ENCODE measurements at regions not wholly inside any gene's neighbourhood (a gene's known extent, or its start where the extent isn't known, plus 50 kb on each side); places are given as distances from the start of the nearest gene placed in this dataset.
"Not testable (repeated sequence)": the region's sequence is repeated elsewhere in the genome, so short reads cannot be mapped to it uniquely, and the experiment has no call there.

GRCh38 chr2:175847128-175847527 lies 154.9 kb downstream of the LNPK start:
- DNase-seq, result no peak
- no peak overlapping the region for H3K4me3 Mint-ChIP-seq
- no peaks in the 10 kb centered on the region for H3K4me1 Mint-ChIP-seq (ENCODE audit: low read depth)
- no peak for ATAC-seq
- no peaks in the 10 kb centered on the region for H3K9me3 Mint-ChIP-seq (ENCODE audit: insufficient read depth)
- no peak overlapping the region for H3K27ac Mint-ChIP-seq
- ChIA-PET POLR2A (no interaction called here), CTCF (no interaction called here)
- no peaks in the 10 kb centered on the region for H3K27me3 Mint-ChIP-seq (ENCODE audit: low read depth)
- no peaks in the 10 kb centered on the region for H3K36me3 Mint-ChIP-seq (ENCODE audit: low read depth)

GRCh38 chr2:175844169-175844568 lies 157.9 kb downstream of the LNPK start:
- Mint-ChIP-seq H3K4me3 (no peak overlapping the region), H3K27ac (no peak overlapping the region), H3K4me1 (ENCODE audit: low read depth) (no peaks in the 10 kb centered on the region), H3K9me3 (ENCODE audit: insufficient read depth) (no peaks in the 10 kb centered on the region), H3K36me3 (ENCODE audit: low read depth) (no peaks in the 10 kb centered on the region), H3K27me3 (ENCODE audit: low read depth) (peaks cover 3% of the 10 kb centered on the region)
- ChIA-PET CTCF (no interaction called here), POLR2A (no interaction called here)
- no peak for DNase-seq
- ATAC-seq, result no peak

GRCh38 chr2:175843625-175844024 lies 158.4 kb downstream of the LNPK start:
- ChIA-PET POLR2A (no interaction called here), CTCF (no interaction called here)
- H3K4me3 Mint-ChIP-seq, result no peak overlapping the region
- no peaks in the 10 kb centered on the region for H3K36me3 Mint-ChIP-seq (ENCODE audit: low read depth)
- no peaks in the 10 kb centered on the region for H3K4me1 Mint-ChIP-seq (ENCODE audit: low read depth)
- no peak overlapping the region for H3K27ac Mint-ChIP-seq
- H3K9me3 Mint-ChIP-seq (ENCODE audit: insufficient read depth), result no peaks in the 10 kb centered on the region
- ATAC-seq (no peak), DNase-seq (no peak)
- peaks cover 4% of the 10 kb centered on the region for H3K27me3 Mint-ChIP-seq (ENCODE audit: low read depth)

- CTCF ChIA-PET, result no interaction called here
- POLR2A ChIA-PET, result no interaction called here
- no peak for DNase-seq
- no peak overlapping the region for H3K27ac Mint-ChIP-seq
- H3K9me3 Mint-ChIP-seq (ENCODE audit: insufficient read depth), result no peaks in the 10 kb centered on the region
- no peak overlapping the region for H3K4me3 Mint-ChIP-seq
- H3K27me3 Mint-ChIP-seq (ENCODE audit: low read depth), result peaks cover 6% of the 10 kb centered on the region
- no peak for ATAC-seq
- no peaks in the 10 kb centered on the region for H3K36me3 Mint-ChIP-seq (ENCODE audit: low read depth)
- H3K4me1 Mint-ChIP-seq (ENCODE audit: low read depth), result no peaks in the 10 kb centered on the region
These were observed 159.1 kb downstream of the LNPK start for GRCh38 chr2:175842996-175843395.

GRCh38 chr2:175840765-175841164 lies 161.3 kb downstream of the LNPK start:
- H3K27me3 Mint-ChIP-seq (ENCODE audit: low read depth); CTCF ChIA-PET; H3K4me3 Mint-ChIP-seq; H3K27ac Mint-ChIP-seq; DNase-seq; H3K9me3 Mint-ChIP-seq (ENCODE audit: insufficient read depth); ATAC-seq; H3K36me3 Mint-ChIP-seq (ENCODE audit: low read depth); POLR2A ChIA-PET; H3K4me1 Mint-ChIP-seq (ENCODE audit: low read depth): not testable (repeated sequence)

GRCh38 chr2:175840256-175840655 lies 161.8 kb downstream of the LNPK start:
- POLR2A ChIA-PET, result no interaction called here
- Mint-ChIP-seq H3K36me3 (ENCODE audit: low read depth) (no peaks in the 10 kb centered on the region), H3K4me1 (ENCODE audit: low read depth) (no peaks in the 10 kb centered on the region), H3K4me3 (no peak overlapping the region), H3K27me3 (ENCODE audit: low read depth) (peaks cover 9% of the 10 kb centered on the region), H3K27ac (no peak overlapping the region), H3K9me3 (ENCODE audit: insufficient read depth) (no peaks in the 10 kb centered on the region)
- ATAC-seq (no peak), DNase-seq (no peak)
- CTCF ChIA-PET, result no interaction called here

- peaks cover 9% of the 10 kb centered on the region for H3K27me3 Mint-ChIP-seq (ENCODE audit: low read depth)
- H3K9me3 Mint-ChIP-seq (ENCODE audit: insufficient read depth), result no peaks in the 10 kb centered on the region
- no peak overlapping the region for H3K4me3 Mint-ChIP-seq
- ChIA-PET CTCF (no interaction called here), POLR2A (no interaction called here)
- H3K27ac Mint-ChIP-seq, result no peak overlapping the region
- ATAC-seq, result no peak
- no peaks in the 10 kb centered on the region for H3K4me1 Mint-ChIP-seq (ENCODE audit: low read depth)
- no peaks in the 10 kb centered on the region for H3K36me3 Mint-ChIP-seq (ENCODE audit: low read depth)
- no peak for DNase-seq
These were observed 163.1 kb downstream of the LNPK start for GRCh38 chr2:175838979-175839378.

- no peak for ATAC-seq
- no peak overlapping the region for H3K4me3 Mint-ChIP-seq
- H3K27me3 Mint-ChIP-seq (ENCODE audit: low read depth), result peaks cover 11% of the 10 kb centered on the region
- POLR2A ChIA-PET, result no interaction called here
- CTCF ChIA-PET, result no interaction called here
- no peak overlapping the region for H3K27ac Mint-ChIP-seq
- H3K4me1 Mint-ChIP-seq (ENCODE audit: low read depth), result no peaks in the 10 kb centered on the region
- H3K36me3 Mint-ChIP-seq (ENCODE audit: low read depth), result no peaks in the 10 kb centered on the region
- DNase-seq, result no peak
- H3K9me3 Mint-ChIP-seq (ENCODE audit: insufficient read depth), result no peaks in the 10 kb centered on the region
These were observed 165.0 kb downstream of the LNPK start for GRCh38 chr2:175837046-175837445.

- Mint-ChIP-seq H3K36me3 (ENCODE audit: low read depth) (no peaks in the 10 kb centered on the region), H3K27ac (no peak overlapping the region), H3K9me3 (ENCODE audit: insufficient read depth) (no peaks in the 10 kb centered on the region), H3K4me1 (ENCODE audit: low read depth) (no peaks in the 10 kb centered on the region), H3K27me3 (ENCODE audit: low read depth) (peaks cover 11% of the 10 kb centered on the region), H3K4me3 (no peak overlapping the region)
- ATAC-seq, result no peak
- ChIA-PET POLR2A (no interaction called here), CTCF (no interaction called here)
- DNase-seq, result no peak
These were observed 165.7 kb downstream of the LNPK start for GRCh38 chr2:175836361-175836760.

GRCh38 chr2:175834477-175834876 lies 167.6 kb downstream of the LNPK start:
- no peak overlapping the region for H3K27ac Mint-ChIP-seq
- ChIA-PET POLR2A (no interaction called here), CTCF (no interaction called here)

GRCh38 chr2:175832866-175833265 lies 169.2 kb downstream of the LNPK start:
- POLR2A ChIA-PET, result no interaction called here
- CTCF ChIA-PET, result no interaction called here
- Mint-ChIP-seq H3K27me3 (ENCODE audit: low read depth) (peaks cover 7% of the 10 kb centered on the region), H3K4me1 (ENCODE audit: low read depth) (no peaks in the 10 kb centered on the region), H3K9me3 (ENCODE audit: insufficient read depth) (no peaks in the 10 kb centered on the region), H3K4me3 (no peak overlapping the region), H3K27ac (no peak overlapping the region), H3K36me3 (ENCODE audit: low read depth) (no peaks in the 10 kb centered on the region)
- ATAC-seq (no peak), DNase-seq (no peak)

More at GRCh38 chr2:175834477-175834876, 167.6 kb downstream of the LNPK start:
- H3K9me3 Mint-ChIP-seq (ENCODE audit: insufficient read depth), result no peaks in the 10 kb centered on the region
- H3K36me3 Mint-ChIP-seq (ENCODE audit: low read depth), result no peaks in the 10 kb centered on the region
- no peak for DNase-seq
- H3K4me3 Mint-ChIP-seq, result no peak overlapping the region
- peaks cover 8% of the 10 kb centered on the region for H3K27me3 Mint-ChIP-seq (ENCODE audit: low read depth)
- ATAC-seq, result no peak
- no peaks in the 10 kb centered on the region for H3K4me1 Mint-ChIP-seq (ENCODE audit: low read depth)

- ChIA-PET POLR2A (no interaction called here), CTCF (no interaction called here)
- ATAC-seq, result no peak
- peaks cover 4% of the 10 kb centered on the region for H3K27me3 Mint-ChIP-seq (ENCODE audit: low read depth)
- DNase-seq, result no peak
- no peak overlapping the region for H3K4me3 Mint-ChIP-seq
- no peaks in the 10 kb centered on the region for H3K4me1 Mint-ChIP-seq (ENCODE audit: low read depth)
- H3K9me3 Mint-ChIP-seq (ENCODE audit: insufficient read depth), result no peaks in the 10 kb centered on the region
- H3K27ac Mint-ChIP-seq, result no peak overlapping the region
- no peaks in the 10 kb centered on the region for H3K36me3 Mint-ChIP-seq (ENCODE audit: low read depth)
These were observed 172.3 kb downstream of the LNPK start for GRCh38 chr2:175829741-175830140.

- ChIA-PET POLR2A (no interaction called here), CTCF (no interaction called here)
- DNase-seq, result no peak
- H3K4me3 Mint-ChIP-seq, result no peak overlapping the region
- no peak overlapping the region for H3K27ac Mint-ChIP-seq
- no peaks in the 10 kb centered on the region for H3K9me3 Mint-ChIP-seq (ENCODE audit: insufficient read depth)
- no peak for ATAC-seq
- peaks cover 4% of the 10 kb centered on the region for H3K27me3 Mint-ChIP-seq (ENCODE audit: low read depth)
- no peaks in the 10 kb centered on the region for H3K36me3 Mint-ChIP-seq (ENCODE audit: low read depth)
- no peaks in the 10 kb centered on the region for H3K4me1 Mint-ChIP-seq (ENCODE audit: low read depth)
These were observed 174.2 kb downstream of the LNPK start for GRCh38 chr2:175827856-175828255.

Data from activated CD8-positive, alpha-beta T cell treated with anti-CD3 and anti-CD28 coated beads, Interleukin-2, amount 10 ng/mL, durations not matched to agents 7 days and 5 days (primary cell).